Daoy (cell line): ENCODE measurements at regions not wholly inside any gene's neighbourhood (a gene's known extent, or its start where the extent isn't known, plus 50 kb on each side); places are given as distances from the start of the nearest gene placed in this dataset.

Experiments used
- DNase-seq: peaks from one replicate; pipeline ENCODE4 v3.0.0-alpha.2; 2015; ENCODE audit warnings: low read depth

DNA sequence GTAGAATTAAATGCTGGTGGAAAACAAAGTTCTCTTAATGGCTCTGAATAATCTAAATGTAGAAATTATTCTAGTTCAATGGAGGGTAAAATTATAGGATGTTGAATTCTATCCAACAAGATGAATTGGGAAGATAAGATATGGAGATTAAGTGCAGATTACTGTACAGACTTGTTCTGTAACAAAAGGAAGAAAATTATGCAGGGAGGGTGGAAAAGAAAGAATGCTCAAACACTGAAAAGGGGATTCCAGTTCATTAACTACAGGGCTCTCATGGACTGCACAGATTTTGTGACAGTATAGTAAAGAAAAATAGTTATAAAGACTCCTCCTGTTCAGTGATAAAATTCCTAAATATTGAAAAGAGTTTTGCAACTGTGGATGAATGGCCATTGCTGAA is 1794.0 kb upstream of the PCDH7 start:
- DNase-seq, result no peak

DNA sequence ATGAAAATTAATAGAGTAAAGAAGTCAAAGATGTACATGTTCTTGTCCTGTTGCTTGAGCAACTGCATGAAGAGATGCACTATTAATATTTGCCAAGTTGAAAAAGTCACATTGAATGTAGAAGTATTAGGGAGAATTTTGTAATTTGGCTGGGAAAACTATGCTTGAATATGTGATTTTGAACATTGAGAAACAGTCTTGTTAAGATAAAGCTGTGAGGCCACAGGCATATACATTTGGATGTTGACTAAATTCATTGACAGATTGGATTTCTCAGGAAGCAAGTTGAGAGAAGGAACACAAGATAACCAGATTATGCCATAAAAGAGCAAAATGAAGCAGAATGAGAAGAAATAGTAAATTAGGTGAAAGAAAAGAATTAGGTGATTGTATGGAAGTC is 1777.5 kb upstream of the PCDH7 start:
- DNase-seq, result no peak

DNA sequence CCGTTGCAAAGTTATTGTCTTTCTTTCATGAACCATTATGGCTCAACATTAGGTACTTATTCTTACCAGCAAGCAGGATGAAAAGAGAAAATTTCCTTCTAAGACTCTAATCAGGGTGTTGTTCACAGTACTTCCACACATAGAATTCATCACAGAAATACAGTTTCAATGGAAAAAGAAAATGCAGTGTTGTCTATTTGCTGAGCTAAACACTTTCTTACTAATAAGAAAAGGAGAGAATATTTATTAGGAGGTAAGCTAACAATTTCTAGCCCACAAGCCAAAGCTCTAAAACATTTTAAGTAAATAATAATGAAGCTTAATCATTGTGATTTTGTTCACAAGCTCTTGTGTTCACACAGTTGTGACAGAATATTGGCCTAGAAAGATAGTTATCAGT is 1772.8 kb upstream of the PCDH7 start:
- no peak for DNase-seq

DNA sequence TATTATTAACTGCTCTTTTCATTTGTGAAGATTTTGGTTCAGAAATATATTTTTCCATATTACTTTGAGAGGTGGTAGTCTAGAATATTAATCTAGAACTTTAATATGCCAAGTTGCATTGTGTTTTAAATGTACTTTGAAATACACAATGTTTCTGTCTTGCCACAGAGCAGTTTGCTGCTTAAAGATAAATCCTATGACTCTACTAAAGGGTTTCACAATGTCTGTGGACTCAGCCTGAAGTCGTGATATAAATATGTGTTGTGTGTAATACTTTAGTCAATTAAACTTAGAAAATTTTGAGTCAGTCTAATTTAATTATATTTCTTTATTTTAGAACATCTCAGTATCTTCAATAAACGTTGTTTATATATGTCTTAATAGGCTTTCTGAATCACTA is 1771.7 kb upstream of the PCDH7 start:
- DNase-seq, result no peak

DNA sequence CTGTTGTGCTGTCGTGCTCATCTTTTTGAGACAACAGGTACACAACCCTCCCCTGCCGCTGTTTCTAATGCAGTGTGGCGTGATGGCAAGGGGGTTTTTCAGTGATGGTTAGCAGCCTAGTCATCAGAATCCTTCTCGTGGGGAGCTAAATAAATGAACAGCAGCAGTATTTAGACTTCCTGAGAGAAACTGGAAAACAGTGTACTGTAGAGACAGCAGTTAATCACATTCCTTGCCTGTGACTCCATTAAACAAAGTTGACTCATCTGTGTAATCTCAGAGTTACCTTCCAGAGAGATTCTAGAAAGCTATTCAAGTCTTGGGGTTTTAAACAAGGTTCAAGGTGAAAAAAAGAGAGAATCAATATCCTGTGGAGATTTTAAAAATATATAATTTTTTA is 1753.2 kb upstream of the PCDH7 start:
- no peak for DNase-seq

DNA sequence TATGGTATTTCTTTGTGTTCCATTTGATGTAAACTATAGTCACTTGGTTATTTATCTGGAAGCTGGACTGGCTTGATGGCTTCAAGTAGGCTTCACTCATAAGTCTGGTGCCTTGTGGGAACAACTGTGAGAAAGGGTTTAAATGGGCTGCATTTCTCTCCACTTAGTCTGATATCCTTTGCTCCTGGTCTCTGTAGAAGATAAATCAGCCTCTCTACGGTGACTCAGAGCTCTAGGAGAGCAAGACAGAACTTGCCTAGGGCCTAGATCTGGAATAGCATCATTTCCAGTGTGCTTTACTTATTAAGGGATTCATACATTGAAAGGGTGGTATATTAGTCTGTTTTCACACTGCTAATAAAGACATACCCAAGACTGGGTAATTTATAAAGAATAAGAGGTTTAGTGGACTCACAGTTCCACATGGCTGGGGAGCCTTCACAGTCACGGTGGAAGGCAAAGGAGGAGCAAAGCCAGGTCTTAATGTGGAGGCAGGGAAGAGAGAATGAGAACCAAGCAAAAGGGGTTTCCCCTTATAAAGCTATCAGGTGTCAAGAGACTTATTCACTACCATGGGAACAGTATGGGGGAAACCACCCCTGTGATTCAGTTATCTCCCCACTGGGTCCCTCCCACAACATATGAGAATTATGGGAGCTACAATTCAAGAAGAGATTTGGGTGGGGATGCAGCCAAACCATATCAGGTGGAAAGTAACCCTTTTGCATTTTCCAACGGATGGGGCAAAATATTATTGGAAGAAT is 1746.4 kb upstream of the PCDH7 start:
- no peak for DNase-seq

DNA sequence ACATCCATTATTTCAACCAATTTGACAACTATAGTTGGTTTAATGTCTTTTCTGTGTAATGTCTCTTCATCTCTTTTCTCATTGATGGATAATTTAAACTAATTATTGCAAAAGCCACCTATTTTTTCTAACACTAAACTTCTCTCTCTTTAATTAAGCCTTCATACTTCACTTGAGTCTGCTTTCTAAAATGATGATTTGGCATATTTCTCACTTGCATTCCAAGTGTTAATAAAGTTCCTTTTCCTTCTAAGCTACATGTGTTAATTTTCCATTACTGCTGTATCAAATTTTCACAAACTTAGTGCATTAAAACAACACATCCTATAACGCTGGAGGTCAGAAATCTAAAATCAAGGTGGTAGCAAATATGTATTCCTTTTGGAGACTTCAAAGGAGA is 1743.8 kb upstream of the PCDH7 start:
- DNase-seq, result no peak

DNA sequence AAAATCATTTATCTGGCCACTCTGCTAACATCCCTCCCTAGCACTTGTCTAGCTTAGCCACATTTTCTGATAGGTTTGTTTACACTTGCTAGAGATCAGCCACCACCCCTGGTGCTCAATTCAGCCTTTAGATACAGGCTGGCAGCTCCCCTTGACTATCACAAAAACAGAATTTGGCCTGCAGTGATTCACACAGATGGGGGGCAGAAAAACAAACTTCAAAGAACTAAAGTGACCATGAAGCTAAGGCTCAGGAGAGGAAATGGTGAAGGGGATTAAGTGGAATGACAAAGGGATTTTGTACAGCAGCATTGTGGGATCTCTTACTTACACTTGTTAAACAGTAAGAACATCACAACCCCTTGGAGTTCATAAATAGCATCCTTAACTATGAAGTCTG is 1718.0 kb upstream of the PCDH7 start:
- DNase-seq, result no peak

DNA sequence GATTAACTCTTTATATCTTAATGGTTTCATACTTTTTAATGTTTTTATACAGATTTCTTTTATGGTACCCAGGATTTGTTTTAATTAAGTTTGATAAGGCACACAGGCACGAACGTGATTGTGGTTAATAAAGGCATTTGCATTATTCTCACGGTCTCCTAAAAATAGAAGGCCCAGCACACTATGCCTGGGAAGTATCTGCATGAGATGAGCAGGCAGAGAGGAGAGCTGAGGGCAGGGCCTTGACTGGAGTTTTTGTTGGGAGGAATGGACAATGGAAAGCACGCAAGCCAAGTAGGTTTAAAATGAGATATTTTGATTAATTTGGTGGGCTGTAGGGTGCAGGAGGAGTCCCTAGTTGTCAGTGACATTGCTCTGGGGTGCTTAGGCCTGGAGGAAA is 1714.3 kb upstream of the PCDH7 start:
- DNase-seq, result no peak

DNA sequence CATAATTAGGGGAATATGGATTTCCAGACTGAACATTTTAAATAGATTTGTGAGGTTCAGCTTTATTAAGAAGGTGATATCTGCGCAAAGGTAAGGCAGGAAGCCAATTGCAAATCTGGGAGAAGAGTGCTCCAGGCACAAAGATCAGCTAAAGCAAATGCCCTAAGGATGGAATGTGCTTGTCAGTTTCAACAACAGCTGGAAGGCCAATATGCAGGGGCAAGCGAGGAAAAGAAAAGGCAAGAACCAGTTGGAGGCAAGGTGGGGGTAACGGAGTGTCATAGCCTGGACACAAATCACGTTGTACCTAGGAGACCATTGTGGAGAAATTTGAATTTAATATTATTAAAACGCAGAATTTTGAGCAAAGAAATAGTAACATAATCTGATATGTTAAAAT is 1710.3 kb upstream of the PCDH7 start:
- DNase-seq, result no peak

DNA sequence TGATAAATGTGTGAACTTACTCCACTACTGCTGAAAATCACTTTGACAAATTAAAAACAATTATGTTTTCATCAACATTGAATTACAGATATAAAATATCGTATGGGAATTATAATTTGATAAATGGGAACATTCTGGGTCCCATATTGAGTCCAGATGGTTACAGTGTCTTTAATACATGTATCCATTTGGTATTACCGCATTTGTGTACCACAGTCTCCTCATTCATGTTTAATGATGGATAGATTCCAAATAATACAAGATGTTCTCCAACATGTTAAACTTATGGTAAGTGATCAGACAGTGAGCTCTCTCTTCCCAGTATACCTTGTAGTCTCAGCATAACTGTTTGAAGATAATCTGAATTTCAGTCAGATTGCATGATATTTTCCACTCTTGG is 1706.8 kb upstream of the PCDH7 start:
- DNase-seq, result no peak

DNA sequence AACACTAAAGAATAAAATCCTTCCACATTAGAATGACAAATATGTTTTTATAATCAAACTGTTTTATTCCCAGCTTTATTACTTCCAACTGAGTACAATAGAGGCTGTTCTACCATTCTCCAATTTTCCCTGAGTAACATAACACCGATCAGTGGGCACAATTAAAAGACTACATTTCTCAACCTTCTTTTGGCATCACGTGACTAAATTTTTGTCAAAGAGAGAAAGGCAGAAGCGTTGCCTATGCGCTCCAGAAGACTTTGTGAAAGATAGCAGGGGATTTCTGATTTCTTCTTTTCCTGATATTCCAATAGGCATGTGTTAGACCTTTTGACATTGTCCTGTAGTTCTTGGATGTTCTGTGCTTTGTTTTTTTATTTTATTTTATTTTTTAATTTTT is 1705.6 kb upstream of the PCDH7 start:
- DNase-seq, result no peak

DNA sequence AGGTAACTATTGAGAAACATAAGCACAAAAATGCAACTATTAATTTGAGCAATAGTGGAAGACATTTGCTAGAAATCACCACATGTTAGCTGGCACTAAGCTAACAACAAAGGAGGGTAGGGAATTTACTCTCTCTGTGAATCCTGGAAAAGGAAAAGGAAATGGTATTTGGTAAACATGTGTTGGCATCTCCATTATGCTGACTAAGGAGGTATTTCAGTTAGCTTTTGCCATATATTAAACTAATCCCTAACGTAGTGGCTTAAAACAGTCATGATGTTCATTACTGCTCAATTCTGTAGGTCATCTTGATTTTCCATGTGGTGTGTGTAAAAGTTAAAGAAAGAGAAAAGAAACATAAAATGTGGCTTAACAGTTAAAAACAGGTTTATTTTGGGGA is 1686.5 kb upstream of the PCDH7 start:
- no peak for DNase-seq

DNA sequence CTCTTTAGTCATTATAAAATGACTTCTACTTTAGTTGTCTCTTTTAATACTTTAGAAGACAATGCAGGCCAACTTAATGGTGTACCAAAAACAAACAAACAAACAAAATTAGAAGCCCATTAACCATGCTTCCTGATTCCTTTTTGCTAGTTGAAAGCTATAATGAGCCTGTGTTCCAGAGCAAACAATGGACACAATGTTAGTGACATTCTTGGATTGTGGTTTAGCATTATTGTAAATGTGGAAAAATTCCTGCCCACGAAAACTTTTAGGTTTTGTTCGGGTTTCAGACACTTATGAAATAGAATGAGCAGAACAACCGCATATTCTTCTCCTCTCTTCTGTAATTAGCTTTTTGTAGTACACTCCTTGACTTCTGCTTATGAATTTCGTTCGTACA is 1682.7 kb upstream of the PCDH7 start:
- DNase-seq, result no peak

DNA sequence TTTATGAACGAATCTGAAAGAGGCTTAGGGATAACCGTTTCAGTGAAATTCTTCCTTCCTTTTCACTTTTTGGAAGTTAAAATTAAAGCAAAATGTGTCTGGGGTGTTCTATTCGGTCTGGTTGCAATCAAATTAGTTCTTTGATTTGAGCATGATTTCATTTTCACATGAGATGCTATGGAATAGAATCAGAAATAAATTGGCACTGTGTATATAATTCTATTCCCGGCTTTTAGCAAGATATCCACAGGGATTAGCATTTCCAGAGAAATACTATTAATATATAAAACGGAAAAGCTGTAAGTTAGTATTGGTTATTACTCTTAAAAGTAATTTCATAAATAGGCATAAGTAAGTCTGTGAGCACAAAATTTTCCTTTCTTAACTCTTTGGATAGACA is 1676.8 kb upstream of the PCDH7 start:
- DNase-seq, result no peak

DNA sequence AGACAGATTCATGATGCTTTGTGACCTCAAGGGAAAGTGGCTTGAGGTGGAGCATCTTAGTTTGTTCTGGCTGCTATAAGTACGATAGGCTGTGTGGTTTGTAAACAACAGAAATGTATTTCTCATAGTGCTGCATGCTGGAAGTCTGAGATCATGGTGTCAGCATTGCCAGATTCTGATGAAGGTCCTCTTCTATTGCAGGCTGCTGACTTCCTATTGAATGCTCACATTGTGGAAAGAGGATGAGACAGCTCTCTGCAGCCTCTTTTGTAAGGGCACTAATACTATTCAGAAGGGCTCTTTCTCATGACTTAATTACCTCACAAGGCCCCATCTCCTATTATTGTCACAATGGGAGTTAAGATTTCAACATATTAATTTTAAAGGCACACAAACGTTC is 1674.0 kb upstream of the PCDH7 start:
- no peak for DNase-seq

DNA sequence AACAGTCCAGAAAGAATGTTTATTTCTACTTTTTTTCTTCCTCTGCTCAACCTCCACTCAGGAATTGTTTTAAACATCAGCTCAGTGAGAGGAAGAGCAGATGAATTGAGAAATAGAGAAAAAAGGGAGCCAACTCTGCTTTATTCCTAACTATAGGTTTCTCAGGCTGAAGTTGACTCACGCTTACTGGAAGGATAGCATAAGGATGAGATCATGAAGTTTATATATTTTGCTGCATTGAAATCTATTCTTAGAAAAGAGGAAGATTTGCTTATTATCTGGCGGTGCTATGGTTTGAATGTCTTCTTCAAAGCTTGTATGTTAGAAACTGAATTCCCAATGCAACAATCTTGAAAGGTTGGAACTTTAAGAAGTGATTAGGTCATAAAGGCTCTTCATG is 1673.4 kb upstream of the PCDH7 start:
- no peak for DNase-seq

DNA sequence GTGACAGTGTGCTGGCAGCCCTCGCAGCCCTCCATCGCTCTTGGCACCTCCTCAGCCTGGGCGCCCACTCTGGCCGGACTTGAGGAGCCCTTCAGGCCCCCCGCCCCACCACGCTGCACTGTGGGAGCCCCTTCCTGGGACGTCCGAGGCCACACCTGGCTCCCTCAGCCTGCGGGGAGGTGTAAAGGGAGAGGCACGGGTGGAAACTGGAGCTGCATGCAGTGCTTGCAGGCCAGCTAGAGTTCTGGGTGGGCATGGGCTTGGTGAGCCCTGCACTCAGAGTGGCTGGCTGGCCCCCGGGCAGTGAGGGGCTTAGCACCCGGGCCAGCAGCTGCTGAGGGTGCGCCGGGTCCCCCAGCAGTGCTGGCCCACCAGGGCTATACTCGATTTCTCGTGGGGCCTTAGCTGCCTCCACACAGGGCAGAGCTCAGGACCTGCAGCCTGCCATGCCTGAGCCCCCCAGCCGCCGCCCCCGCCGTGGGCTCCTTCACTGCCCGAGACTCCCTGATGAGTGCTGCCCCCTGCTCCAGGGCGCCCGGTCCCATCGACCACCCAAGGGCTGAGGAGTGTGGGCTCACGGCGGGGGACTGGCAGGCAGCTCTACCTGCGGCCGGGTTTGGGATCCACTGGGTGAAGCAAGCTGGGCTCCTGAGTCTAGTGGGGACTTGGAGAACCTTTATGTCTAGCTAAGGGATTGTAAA is 1672.7 kb upstream of the PCDH7 start:
- DNase-seq, result no peak

DNA sequence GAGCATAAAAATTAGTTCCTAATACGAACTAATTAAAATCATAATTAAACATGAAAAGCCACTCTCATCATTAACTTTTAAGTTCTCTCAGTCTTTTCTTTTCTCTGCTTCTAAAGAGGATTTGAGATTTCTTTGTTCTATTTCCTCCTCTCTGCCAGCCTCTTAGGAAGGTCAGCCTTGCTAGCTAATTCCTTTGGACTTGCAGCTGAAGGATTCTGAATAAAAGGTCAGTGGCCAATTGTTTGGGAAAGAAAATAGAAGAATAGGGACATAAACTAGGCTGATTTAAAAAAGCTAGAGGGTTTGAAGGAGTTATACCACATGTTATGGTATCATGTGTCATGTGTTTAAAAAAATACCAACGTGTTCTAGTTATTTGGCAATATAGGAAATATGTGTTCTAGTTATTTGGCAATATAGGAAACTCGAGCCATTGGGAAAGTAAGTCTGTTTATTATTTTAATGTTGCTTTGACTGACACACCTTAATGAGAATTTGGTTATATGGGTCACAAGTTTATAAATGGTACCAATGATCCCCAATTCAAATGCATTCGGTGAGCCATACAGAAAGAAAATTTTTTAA is 1668.7 kb upstream of the PCDH7 start:
- no peak for DNase-seq

DNA sequence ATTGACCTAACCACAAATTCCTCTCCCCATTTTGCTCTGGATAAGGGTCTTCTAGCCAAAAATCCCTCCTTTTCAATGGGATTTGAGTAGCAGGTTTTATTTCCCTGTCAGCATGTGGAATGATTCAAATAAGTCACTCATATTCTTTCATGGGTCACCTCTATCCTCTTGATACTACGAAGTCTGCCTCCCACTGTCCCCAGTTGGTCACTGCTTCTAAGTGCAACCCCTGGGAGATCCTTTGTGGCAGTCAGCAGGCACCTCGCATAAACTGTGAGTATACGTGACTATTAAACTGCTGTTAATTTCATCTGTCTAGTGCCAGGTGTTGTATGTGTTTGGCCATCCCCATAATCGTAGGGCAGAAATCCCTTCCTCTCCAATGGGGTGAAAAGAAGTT is 1667.9 kb upstream of the PCDH7 start:
- no peak for DNase-seq

DNA sequence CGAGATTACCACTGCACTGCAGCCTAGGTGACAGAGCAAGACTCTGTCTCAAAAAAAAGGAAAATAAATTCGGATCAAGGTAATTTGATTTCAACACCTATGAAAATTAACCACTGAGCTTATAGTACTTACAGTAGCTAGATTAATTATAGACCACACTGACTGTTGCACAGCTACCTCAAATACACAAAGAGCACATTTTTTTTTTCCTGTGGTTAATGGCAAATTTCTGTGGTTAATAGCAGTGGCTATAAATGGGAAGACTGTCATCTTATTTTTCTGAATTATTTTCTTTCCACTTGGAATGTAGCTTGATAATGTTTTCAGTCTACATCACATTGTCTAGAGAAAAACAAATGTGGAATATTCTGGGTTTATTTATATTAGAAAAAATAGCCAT is 1661.6 kb upstream of the PCDH7 start:
- DNase-seq, result no peak

DNA sequence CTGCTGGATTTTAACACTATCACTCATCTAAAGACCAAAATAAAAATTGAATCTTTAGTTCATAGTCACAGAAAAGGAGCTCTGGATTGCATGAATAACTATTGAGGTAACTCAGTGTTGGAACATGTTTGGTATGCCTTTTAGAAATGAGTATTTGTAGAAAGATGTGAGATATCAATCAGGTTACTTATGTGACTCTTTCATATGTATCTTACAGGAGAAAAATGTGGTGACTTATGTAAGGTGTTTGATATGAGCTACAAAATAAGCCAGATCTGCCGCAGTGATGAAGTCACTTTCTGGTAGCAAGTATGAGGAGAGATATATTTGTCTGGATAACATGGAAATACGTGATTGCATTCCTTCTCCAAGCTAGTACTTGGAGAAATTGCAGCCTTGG is 1653.3 kb upstream of the PCDH7 start:
- no peak for DNase-seq

DNA sequence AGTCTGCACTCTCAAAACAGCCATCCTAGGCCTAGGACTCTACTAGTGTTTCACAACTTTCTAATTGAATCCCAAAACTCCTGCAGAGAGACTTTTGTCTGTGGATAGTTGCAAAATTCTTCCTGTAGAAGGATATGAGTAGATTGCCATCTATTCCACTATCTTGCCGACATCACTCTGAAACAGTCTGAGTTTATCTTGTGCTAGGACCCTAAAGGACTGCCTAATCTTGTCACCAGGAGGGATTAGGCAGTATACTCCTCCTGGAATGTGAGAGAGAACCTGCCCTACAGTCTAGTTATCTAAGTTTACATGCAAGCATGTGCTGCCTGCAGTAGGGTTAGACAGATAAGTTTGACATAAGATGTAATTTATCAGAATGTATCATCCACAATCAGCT is 1646.6 kb upstream of the PCDH7 start:
- no peak for DNase-seq

DNA sequence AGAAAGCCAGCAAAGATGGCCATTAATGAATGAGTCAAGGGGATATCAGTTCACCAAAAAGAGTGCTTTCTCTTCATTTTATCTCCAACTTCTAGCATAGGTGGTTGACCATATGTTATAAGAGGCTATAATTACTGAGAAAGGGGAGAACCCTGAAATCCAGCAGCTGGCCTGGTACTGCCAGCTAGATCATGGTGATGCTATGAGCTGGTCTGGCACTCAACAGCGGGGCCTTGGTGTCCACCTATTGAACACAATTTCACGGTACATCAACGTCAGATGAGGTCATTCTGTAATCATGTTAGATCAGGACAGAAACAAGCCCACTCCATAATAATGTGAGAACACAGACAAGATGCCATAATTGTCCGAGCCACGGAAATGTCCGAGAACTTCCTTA is 1644.8 kb upstream of the PCDH7 start:
- DNase-seq, result no peak
